Spleen (tissue), 7 donors: ENCODE measurements at regions not wholly inside any gene's neighbourhood (a gene's known extent, or its start where the extent isn't known, plus 50 kb on each side); places are given as distances from the start of the nearest gene placed in this dataset.

ENCODE experiments used
- POLR2A ChIP-seq, 3 donors: fragments of 450-650 bp; IDR thresholded peaks; one replicate each; pipeline ENCODE4 v1.5.1; 2017; ENCODE audit warnings: antibody characterized with exemption in 3 of 3, mild to moderate bottlenecking in 1 of 3
- POLR2AphosphoS5 ChIP-seq, 3 donors: sonication (generic); formaldehyde crosslinking; IDR thresholded peaks; one replicate each; pipeline ENCODE4 v1.5.1; 2017; ENCODE audit warnings: antibody characterized with exemption in 3 of 3
- TF ChIP-seq, protein P1 (sequence below), 11 experiments: fragments of 200-600 bp in 7 of 11; fragments of 450-650 bp in 4 of 11; sonication (generic) in 4 of 11; IDR thresholded peaks in 8 of 11; conservative IDR thresholded peaks in 3 of 11; 1 replicate in 7 of 11; 2 replicates in 4 of 11; pipeline versions ENCODE4 v1.4.0 to v1.8.0; 2016 to 2021; ENCODE audit warnings: antibody characterized with exemption in 11 of 11, inconsistent platforms in 4 of 11, mild to moderate bottlenecking in 1 of 11
- donor health status: DM: no; HTN: no; CAD: no; lungs with moderate emphysema.
- donor health status: DM: no; HTN: no; CAD: no.
- donor health status: DM: no; HTN: no; CAD: no.

DNA sequence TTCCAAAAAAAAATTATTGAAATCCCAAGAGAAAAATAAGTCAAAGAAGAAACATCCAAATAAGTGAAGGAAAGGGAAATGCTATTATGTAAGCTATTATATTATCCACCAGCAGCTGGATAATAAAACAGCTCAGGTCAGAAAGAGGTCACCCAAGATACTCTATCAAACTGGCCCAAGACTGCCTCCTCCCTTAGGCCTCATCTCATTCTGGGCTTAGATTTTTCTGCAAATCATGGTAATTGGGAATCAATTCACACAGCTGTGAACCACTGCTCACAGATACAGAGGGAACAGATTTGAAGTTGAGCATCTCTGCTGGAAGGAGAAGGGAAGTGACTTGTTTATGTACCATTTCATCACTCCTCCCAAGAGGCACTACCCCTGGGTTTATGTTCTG, 294.6 kb upstream of the DPPA4 start:
- TF ChIP-seq, protein P1, sequence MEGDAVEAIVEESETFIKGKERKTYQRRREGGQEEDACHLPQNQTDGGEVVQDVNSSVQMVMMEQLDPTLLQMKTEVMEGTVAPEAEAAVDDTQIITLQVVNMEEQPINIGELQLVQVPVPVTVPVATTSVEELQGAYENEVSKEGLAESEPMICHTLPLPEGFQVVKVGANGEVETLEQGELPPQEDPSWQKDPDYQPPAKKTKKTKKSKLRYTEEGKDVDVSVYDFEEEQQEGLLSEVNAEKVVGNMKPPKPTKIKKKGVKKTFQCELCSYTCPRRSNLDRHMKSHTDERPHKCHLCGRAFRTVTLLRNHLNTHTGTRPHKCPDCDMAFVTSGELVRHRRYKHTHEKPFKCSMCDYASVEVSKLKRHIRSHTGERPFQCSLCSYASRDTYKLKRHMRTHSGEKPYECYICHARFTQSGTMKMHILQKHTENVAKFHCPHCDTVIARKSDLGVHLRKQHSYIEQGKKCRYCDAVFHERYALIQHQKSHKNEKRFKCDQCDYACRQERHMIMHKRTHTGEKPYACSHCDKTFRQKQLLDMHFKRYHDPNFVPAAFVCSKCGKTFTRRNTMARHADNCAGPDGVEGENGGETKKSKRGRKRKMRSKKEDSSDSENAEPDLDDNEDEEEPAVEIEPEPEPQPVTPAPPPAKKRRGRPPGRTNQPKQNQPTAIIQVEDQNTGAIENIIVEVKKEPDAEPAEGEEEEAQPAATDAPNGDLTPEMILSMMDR (IDR thresholded peaks at IDR 0.05 in 8 of 11, conservative IDR thresholded peaks at IDR 0.05 in 3 of 11): no peak
- TF ChIP-seq POLR2A (IDR thresholded peaks at IDR 0.05) (no peak), POLR2AphosphoS5 (IDR thresholded peaks at IDR 0.05) (no peak)
